ENCODE measurements at regions not wholly inside any gene's neighbourhood (a gene's known extent, or its start where the extent isn't known, plus 50 kb on each side); places are given as distances from the start of the nearest gene placed in this dataset.

DNA sequence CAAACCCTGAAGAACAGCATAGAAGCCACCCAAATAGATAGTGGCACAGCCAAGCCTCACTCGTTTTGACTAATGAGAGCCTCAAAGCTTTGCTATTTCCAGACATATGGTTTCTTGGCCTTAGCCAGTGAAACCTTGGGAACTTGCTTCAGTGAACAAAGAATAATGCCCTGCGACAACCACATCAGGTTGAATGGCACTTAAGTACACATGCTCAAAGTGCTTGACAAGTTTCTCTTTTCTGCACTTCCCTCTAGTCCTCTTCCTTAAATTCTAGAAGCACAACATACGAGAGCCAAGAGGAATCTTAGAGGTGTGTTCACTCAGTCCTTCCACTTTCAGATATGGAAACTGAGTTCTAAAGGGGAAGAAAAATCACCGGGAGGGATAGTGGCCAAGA lies 258.3 kb downstream of the HAUS1 start:
- Mint-ChIP-seq H3K4me1 (ENCODE audit: low read depth) (no peaks in the 10 kb centered on the region), H3K27ac (no peak overlapping the region), H3K9me3 (no peaks in the 10 kb centered on the region), H3K36me3 (ENCODE audit: low read depth) (no peaks in the 10 kb centered on the region), H3K27me3 (ENCODE audit: insufficient read depth) (peaks cover 19% of the 10 kb centered on the region), H3K4me3 (no peak overlapping the region)
- DNase-seq = no peak
- no peak for TF ChIP-seq CTCF (IDR thresholded peaks at IDR 0.05)

DNA sequence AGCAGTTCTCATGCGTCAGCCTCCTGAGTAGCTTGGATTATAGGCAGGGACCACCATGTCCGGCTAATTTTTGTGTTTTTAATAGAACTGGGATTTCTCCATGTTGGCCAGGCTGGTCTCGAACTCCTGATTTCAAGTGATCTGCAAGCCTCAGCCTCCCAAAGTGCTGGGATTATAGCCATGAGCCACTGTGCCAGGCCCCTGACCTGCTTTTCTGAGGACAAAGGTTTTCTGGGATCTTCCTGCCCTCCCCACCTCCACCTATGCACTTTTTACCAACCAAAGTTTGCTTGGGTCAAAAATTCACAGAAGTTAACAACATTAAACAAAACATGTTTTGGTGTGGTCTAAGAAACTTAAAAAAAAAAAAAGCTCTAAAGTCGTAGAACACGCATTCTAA lies 259.9 kb downstream of the HAUS1 start:
- no peak for DNase-seq
- Mint-ChIP-seq H3K4me1 (ENCODE audit: low read depth) (no peaks in the 10 kb centered on the region), H3K27me3 (ENCODE audit: insufficient read depth) (peaks cover 19% of the 10 kb centered on the region), H3K27ac (no peak overlapping the region), H3K4me3 (no peak overlapping the region), H3K36me3 (ENCODE audit: low read depth) (no peaks in the 10 kb centered on the region), H3K9me3 (no peaks in the 10 kb centered on the region)
- no peak for TF ChIP-seq CTCF (IDR thresholded peaks at IDR 0.05)

DNA sequence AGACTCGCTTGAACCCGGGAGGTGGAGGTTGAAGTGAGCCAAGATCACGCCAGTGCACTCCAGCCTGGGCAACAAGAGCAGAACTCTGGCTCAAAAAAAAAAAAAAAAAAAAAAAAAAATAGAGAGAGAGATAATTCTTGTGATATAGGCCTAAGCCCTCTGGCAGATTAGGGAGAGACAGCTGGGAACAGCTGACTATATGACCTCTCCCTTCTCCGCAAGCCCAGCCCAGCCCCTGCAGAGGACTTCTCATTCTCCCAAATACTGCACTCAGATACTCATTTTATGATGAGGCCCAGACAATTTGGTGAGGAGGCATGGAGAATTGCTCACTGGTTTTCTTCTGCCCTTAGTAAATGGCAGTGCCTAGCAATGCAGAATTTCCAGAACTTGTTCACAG lies 262.0 kb downstream of the HAUS1 start:
- H3K36me3 Mint-ChIP-seq (ENCODE audit: low read depth) = no peaks in the 10 kb centered on the region
- no peak overlapping the region for H3K4me3 Mint-ChIP-seq
- H3K4me1 Mint-ChIP-seq (ENCODE audit: low read depth) = no peaks in the 10 kb centered on the region
- peaks cover 8% of the 10 kb centered on the region; the same call in 1 of the 2 replicates for H3K9me3 Mint-ChIP-seq
- TF ChIP-seq CTCF (IDR thresholded peaks at IDR 0.05) = no peak
- DNase-seq = no peak
- H3K27me3 Mint-ChIP-seq (ENCODE audit: insufficient read depth) = peaks cover 15% of the 10 kb centered on the region
- no peak overlapping the region for H3K27ac Mint-ChIP-seq

DNA sequence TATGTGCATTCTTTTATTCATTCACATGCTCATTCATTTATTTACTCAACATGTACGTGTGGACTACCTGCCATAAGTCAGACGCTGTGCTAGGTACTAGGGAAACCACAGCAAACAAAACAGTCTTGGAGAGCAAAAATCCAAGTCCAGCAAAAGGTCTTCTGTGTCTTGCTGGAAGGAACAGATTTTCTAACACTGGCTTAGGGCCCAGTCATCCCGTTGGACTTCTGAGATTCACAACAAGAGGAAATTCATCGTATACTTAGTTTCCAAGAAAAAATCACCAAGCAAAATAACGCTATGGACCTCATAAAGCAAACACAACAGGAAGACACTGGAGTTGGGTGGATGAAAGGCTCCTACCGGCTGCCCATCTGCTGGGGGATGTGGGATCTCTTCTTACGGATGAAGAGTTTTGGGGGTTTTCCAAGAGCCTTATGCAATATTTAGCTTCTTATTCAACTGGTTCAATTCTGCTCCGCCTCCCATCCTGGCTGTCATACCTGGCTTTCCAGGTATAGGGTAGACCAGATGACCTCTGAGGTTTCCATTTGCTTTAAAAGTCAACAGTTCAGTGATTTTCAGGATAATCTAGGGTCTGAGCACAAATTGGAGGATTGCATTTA lies 262.7 kb downstream of the HAUS1 start:
- Mint-ChIP-seq H3K4me3 (no peak overlapping the region), H3K27ac (no peak overlapping the region), H3K9me3 (peaks cover 8% of the 10 kb centered on the region; the same call in 1 of the 2 replicates), H3K36me3 (ENCODE audit: low read depth) (no peaks in the 10 kb centered on the region), H3K27me3 (ENCODE audit: insufficient read depth) (peaks cover 15% of the 10 kb centered on the region), H3K4me1 (ENCODE audit: low read depth) (no peaks in the 10 kb centered on the region)
- TF ChIP-seq CTCF (IDR thresholded peaks at IDR 0.05) = no peak
- DNase-seq = no peak

GRCh38 chr18:46369323-46369722 lies 265.1 kb downstream of the HAUS1 start:
- Mint-ChIP-seq H3K36me3 (ENCODE audit: low read depth) (no peaks in the 10 kb centered on the region), H3K4me3 (no peak overlapping the region), H3K27ac (no peak overlapping the region), H3K9me3 (peaks cover 8% of the 10 kb centered on the region; the same call in 1 of the 2 replicates), H3K4me1 (ENCODE audit: low read depth) (no peaks in the 10 kb centered on the region), H3K27me3 (ENCODE audit: insufficient read depth) (peaks cover 22% of the 10 kb centered on the region)
- no peak; the same call in 1 of the 2 replicates for TF ChIP-seq CTCF (IDR thresholded peaks at IDR 0.05)
- DNase-seq = no peak
